H1 (cell line): ENCODE measurements at regions not wholly inside any gene's neighbourhood (a gene's known extent, or its start where the extent isn't known, plus 50 kb on each side); places are given as distances from the start of the nearest gene placed in this dataset.

ENCODE experiments used
- CTCF ChIA-PET: fragments of 300-600 bp; sonication (Branson Sonifier 250); formaldehyde crosslinking; loops from one replicate; lab custom pipeline; 2021; ENCODE audit not compliant: partially characterized antibody; lab: Charles Lee
- POLR2A ChIA-PET: fragments of 300-600 bp; sonication (Branson Sonifier 250); formaldehyde crosslinking; loops from one replicate; lab custom pipeline; 2021; ENCODE audit warnings: inconsistent platforms; ENCODE audit not compliant: partially characterized antibody; lab: Charles Lee
- DNase-seq, 2 experiments: peaks; one replicate each; pipeline versions ENCODE4 v3.0.0 to v3.0.0-alpha.2; 2010 to 2022; ENCODE audit warnings: low spot score in 2 of 2, low read depth in 1 of 2, mixed read lengths in 1 of 2
- FAIRE-seq: peaks from 2 replicates; lab custom pipeline; 2011; peaks lifted over from hg19 to GRCh38; lab: Jason Lieb, UNC
- H2AFZ ChIP-seq: 2 replicates; pipeline ENCODE4 v1.8.1; 2012; ENCODE audit warnings: low read length, inconsistent platforms
- H2AK5ac ChIP-seq: 2 replicates; pipeline ENCODE4 v1.6.1; 2013; ENCODE audit warnings: low read depth, low read length
- H2BK120ac ChIP-seq: replicated peaks from 2 replicates; pipeline ENCODE3; 2013; ENCODE audit warnings: low read depth, low read length, inconsistent platforms
- H2BK12ac ChIP-seq: 2 replicates; pipeline ENCODE4 v1.6.1; 2013; ENCODE audit warnings: low read depth, low read length
- H2BK15ac ChIP-seq: 2 replicates; pipeline ENCODE4 v1.6.1; 2013; ENCODE audit warnings: low read length
- H2BK20ac ChIP-seq: 2 replicates; pipeline ENCODE4 v1.6.1; 2013; ENCODE audit warnings: low read length
- H2BK5ac ChIP-seq: 2 replicates; pipeline ENCODE4 v1.6.1; 2013; ENCODE audit warnings: low read depth, low read length
- H3K14ac ChIP-seq: 2 replicates; pipeline ENCODE4 v1.6.1; 2013; ENCODE audit warnings: inconsistent platforms; ENCODE audit not compliant: insufficient read length
- H3K18ac ChIP-seq: 2 replicates; pipeline ENCODE4 v1.6.1; 2013; ENCODE audit warnings: low read length; ENCODE audit errors: extremely low read depth
- H3K23ac ChIP-seq: 2 replicates; pipeline ENCODE4 v1.6.1; 2013; ENCODE audit warnings: inconsistent platforms; ENCODE audit not compliant: insufficient read length
- H3K23me2 ChIP-seq: 2 replicates; pipeline ENCODE4 v1.6.1; 2013; ENCODE audit warnings: low read depth, low read length
- H3K27ac ChIP-seq: 2 replicates; pipeline ENCODE4 v1.6.1; 2011; ENCODE audit warnings: low read depth, low read length, inconsistent platforms
- H3K27me3 ChIP-seq, 4 experiments: replicated peaks in 1 of 4; 1 replicate in 1 of 4; 2 replicates in 3 of 4; pipeline versions ENCODE4 v1.6.1 to v1.8.1; 2011 to 2013; ENCODE audit warnings: low read length in 3 of 4, mild to moderate bottlenecking in 3 of 4, inconsistent platforms in 2 of 4, mixed read lengths in 2 of 4, moderate library complexity in 1 of 4; ENCODE audit not compliant: control insufficient read depth in 3 of 4, insufficient read depth in 3 of 4; ENCODE audit errors: extremely low read depth in 1 of 4
- H3K36me3 ChIP-seq, 4 experiments: 2 replicates each; pipeline versions ENCODE4 v1.6.1 to v1.8.1; 2011 to 2013; ENCODE audit warnings: mild to moderate bottlenecking in 4 of 4, low read length in 3 of 4, moderate library complexity in 2 of 4, control low read depth in 1 of 4, inconsistent platforms in 1 of 4; ENCODE audit not compliant: insufficient read depth in 4 of 4, control insufficient read depth in 2 of 4
- H3K4ac ChIP-seq: replicated peaks from 2 replicates; pipeline ENCODE3; 2013; ENCODE audit warnings: low read length, low read depth, mixed read lengths, inconsistent platforms; ENCODE audit not compliant: insufficient read length
- H3K4me1 ChIP-seq, 4 experiments: replicated peaks in 1 of 4; 1 replicate in 1 of 4; 2 replicates in 3 of 4; pipeline versions ENCODE4 v1.6.1 to v1.8.1; 2011 to 2013; ENCODE audit warnings: low read length in 3 of 4, inconsistent platforms in 2 of 4, mixed read lengths in 1 of 4; ENCODE audit not compliant: insufficient read depth in 4 of 4, control insufficient read depth in 3 of 4
- H3K4me2 ChIP-seq, 2 experiments: 2 replicates each; pipeline versions ENCODE4 v1.6.1 to v1.8.1; 2011 to 2013; ENCODE audit warnings: low read depth in 2 of 2, low read length in 2 of 2, control low read depth in 1 of 2, inconsistent platforms in 1 of 2, mild to moderate bottlenecking in 1 of 2; ENCODE audit not compliant: insufficient read depth in 1 of 2
- H3K4me3 ChIP-seq, 4 experiments: fragments of 200-600, 300-600 bp in 1 of 4; sonication (generic), shearing (Covaris generic), sonication (Bioruptor Twin) in 1 of 4; 2 replicates each; pipeline versions ENCODE4 v1.5.1 to v1.8.1; 2011 to 2016; ENCODE audit warnings: low read length in 4 of 4, low read depth in 3 of 4, control low read depth in 2 of 4, inconsistent platforms in 2 of 4, mild to moderate bottlenecking in 2 of 4, mixed read lengths in 1 of 4, moderate library complexity in 1 of 4; ENCODE audit not compliant: insufficient read depth in 2 of 4; ENCODE audit errors: extremely low read depth in 1 of 4
- H3K56ac ChIP-seq: replicated peaks from 2 replicates; pipeline ENCODE3; 2013; ENCODE audit warnings: low read depth, mild to moderate bottlenecking, mixed read lengths, low read length, inconsistent platforms; ENCODE audit not compliant: insufficient read length
- H3K79me1 ChIP-seq: 2 replicates; pipeline ENCODE4 v1.6.1; 2013; ENCODE audit warnings: low read depth, low read length, control low read depth
- H3K79me2 ChIP-seq, 2 experiments: 2 replicates each; pipeline versions ENCODE4 v1.6.1 to v1.8.1; 2012 to 2013; ENCODE audit warnings: low read length in 2 of 2, mild to moderate bottlenecking in 2 of 2, inconsistent platforms in 1 of 2; ENCODE audit not compliant: insufficient read depth in 2 of 2, control insufficient read depth in 1 of 2
- H3K9ac ChIP-seq, 4 experiments: replicated peaks in 1 of 4; 1 replicate in 1 of 4; 2 replicates in 3 of 4; pipeline versions ENCODE4 v1.6.1 to v1.8.1; 2011 to 2013; ENCODE audit warnings: low read depth in 3 of 4, low read length in 3 of 4, control low read depth in 2 of 4, mild to moderate bottlenecking in 2 of 4, moderate library complexity in 2 of 4, inconsistent platforms in 1 of 4; ENCODE audit errors: extremely low read depth in 1 of 4
- H3K9me3 ChIP-seq, 2 experiments: 2 replicates each; pipeline versions ENCODE4 v1.6.1 to v1.8.1; 2012 to 2013; ENCODE audit warnings: mild to moderate bottlenecking in 2 of 2, moderate library complexity in 2 of 2, control low read depth in 1 of 2, inconsistent platforms in 1 of 2, low read depth in 1 of 2, low read length in 1 of 2, mixed read lengths in 1 of 2; ENCODE audit not compliant: insufficient read depth in 2 of 2
- H4K20me1 ChIP-seq, 2 experiments: replicated peaks in 1 of 2; 2 replicates each; pipeline versions ENCODE3 to v1.8.1; 2011 to 2013; ENCODE audit warnings: inconsistent platforms in 2 of 2, low read length in 2 of 2, mild to moderate bottlenecking in 1 of 2; ENCODE audit not compliant: insufficient read depth in 2 of 2, control insufficient read depth in 1 of 2
- H4K5ac ChIP-seq: 2 replicates; pipeline ENCODE4 v1.6.1; 2013; ENCODE audit warnings: low read length, low read depth, mixed read lengths, inconsistent platforms; ENCODE audit not compliant: insufficient read length
- H4K8ac ChIP-seq: 2 replicates; pipeline ENCODE4 v1.8.0; 2013; ENCODE audit warnings: mild to moderate bottlenecking, moderate library complexity, low read length, inconsistent platforms; ENCODE audit not compliant: insufficient read depth; ENCODE audit errors: extremely low read depth
- H4K91ac ChIP-seq: replicated peaks from 2 replicates; pipeline ENCODE3; 2013; ENCODE audit warnings: low read length, mixed read lengths, inconsistent platforms; ENCODE audit not compliant: insufficient read length
- GABPA ChIP-seq: IDR thresholded peaks from 2 replicates; pipeline ENCODE4 v1.6.1; 2011; ENCODE audit warnings: mild to moderate bottlenecking, low read length, moderate library complexity, borderline replicate concordance; ENCODE audit not compliant: insufficient read depth
- SP1 ChIP-seq: IDR thresholded peaks from 2 replicates; pipeline ENCODE4 v1.6.1; 2011; ENCODE audit warnings: low read depth, low read length
- SP2 ChIP-seq: IDR thresholded peaks from 2 replicates; pipeline ENCODE4 v1.6.1; 2012; ENCODE audit warnings: mild to moderate bottlenecking, low read length, inconsistent platforms
- ZNF274 ChIP-seq: IDR thresholded peaks from 2 replicates; pipeline ENCODE4 v1.7.0; 2012; ENCODE audit warnings: low read length, borderline replicate concordance; ENCODE audit errors: extremely low read depth

- Histone ChIP-seq H2BK120ac (no peak overlapping the region), H3K36me3 (no peaks in the 10 kb centered on the region), H3K23me2 (no peaks in the 10 kb centered on the region), H4K20me1 (no peaks in the 10 kb centered on the region), H2BK15ac (no peak overlapping the region), H3K18ac (no peak overlapping the region; the same call in 1 of the 2 replicates), H3K4me1 (peaks cover 0 to 8% (median 3%) of the 10 kb centered on the region in 4 experiments; a peak in 2 of 7 replicates), H4K91ac (no peak overlapping the region), H3K9me3 (no peaks in the 10 kb centered on the region), H2BK20ac (no peak overlapping the region), H3K27ac (no peak overlapping the region), H3K23ac (no peak overlapping the region), H2AFZ (no peak overlapping the region), H2AK5ac (no peak overlapping the region), H4K5ac (peak overlapping the region; percentile 65), H3K56ac (no peak overlapping the region), H3K14ac (no peak overlapping the region), H3K79me1 (no peaks in the 10 kb centered on the region), H4K8ac (no peak overlapping the region), H3K9ac (no peak overlapping the region), H3K79me2 (no peaks in the 10 kb centered on the region), H2BK5ac (no peak overlapping the region), H3K27me3 (no peaks in the 10 kb centered on the region), H3K4me3 (no peak overlapping the region), H3K4ac (no peak overlapping the region), H3K4me2 (no peak overlapping the region; a peak in 1 of 4 replicates), H2BK12ac (no peak overlapping the region)
- no peak for DNase-seq
- CTCF ChIA-PET: interaction anchor here (0.6 to 1.1 kb wide), 2 partner anchors 44 to 59 kb away, joined by 3 read pairs; no protein-coding TSS in a partner anchor
- FAIRE-seq: peak; percentile 73
- POLR2A ChIA-PET: no interaction called here
- TF ChIP-seq SP2 (no peak), GABPA (no peak), SP1 (0 out of 2 replicates have a peak, but pooled peaks have one; percentile 43), ZNF274 (no peak)
Observed at GRCh38 chr4:125714845-125715244, 400.1 kb downstream of the FAT4 start.
